HepG2 (cell line): ENCODE measurements at regions not wholly inside any gene's neighbourhood (a gene's known extent, or its start where the extent isn't known, plus 50 kb on each side); places are given as distances from the start of the nearest gene placed in this dataset.

Experiments
- ATF1 ChIP-seq: IDR thresholded peaks from 2 replicates; pipeline ENCODE4 v1.6.1; 2016; ENCODE audit warnings: mild to moderate bottlenecking, control low read depth
- MBD4 ChIP-seq: IDR thresholded peaks from 2 replicates; pipeline ENCODE4 v1.6.1; 2012; ENCODE audit warnings: low read length, inconsistent platforms, borderline replicate concordance
- RARA ChIP-seq: IDR thresholded peaks from 2 replicates; pipeline ENCODE4 v1.6.1; 2016; ENCODE audit warnings: missing genetic modification reagents, missing compliant biosample characterization
- TBX2 ChIP-seq: sonication (generic); formaldehyde crosslinking; IDR thresholded peaks from 2 replicates; pipeline ENCODE4 v1.5.0; 2020; ENCODE audit warnings: missing genetic modification reagents, mild to moderate bottlenecking, borderline replicate concordance
- TP53 ChIP-seq: sonication (generic); formaldehyde crosslinking; conservative IDR thresholded peaks from 2 replicates; pipeline ENCODE4 v1.4.0; 2020; ENCODE audit warnings: missing genetic modification reagents
- ZBTB20 ChIP-seq: sonication (generic); formaldehyde crosslinking; IDR thresholded peaks from 2 replicates; pipeline ENCODE4 v1.8.1; 2023; ENCODE audit warnings: missing genetic modification reagents, low read depth, mild to moderate bottlenecking, borderline replicate concordance
- ZFYVE20 ChIP-seq: sonication (generic); formaldehyde crosslinking; IDR thresholded peaks from 2 replicates; pipeline ENCODE4 v1.8.0; 2023; ENCODE audit warnings: low read depth, mild to moderate bottlenecking, moderate library complexity, missing genetic modification reagents, borderline replicate concordance
- ZNF350 ChIP-seq: sonication (generic); formaldehyde crosslinking; IDR thresholded peaks from 2 replicates; pipeline ENCODE4 v1.4.0; 2020; ENCODE audit warnings: mild to moderate bottlenecking, low read depth, missing genetic modification reagents, borderline replicate concordance
- ZNF547 ChIP-seq: sonication (generic); formaldehyde crosslinking; IDR thresholded peaks from 2 replicates; pipeline ENCODE4 v1.5.1; 2020; ENCODE audit warnings: mild to moderate bottlenecking, missing genetic modification reagents
- ZNF605 ChIP-seq: sonication (generic); formaldehyde crosslinking; IDR thresholded peaks from 2 replicates; pipeline ENCODE4 v1.8.0; 2022; ENCODE audit warnings: mild to moderate bottlenecking, missing genetic modification reagents
- ZNF609 ChIP-seq: sonication (generic); formaldehyde crosslinking; IDR thresholded peaks from 2 replicates; pipeline ENCODE4 v1.4.0; 2020; ENCODE audit warnings: mild to moderate bottlenecking, missing genetic modification reagents, borderline replicate concordance

- TF ChIP-seq ZNF609 (CRISPR knock-in tag) (peak; percentile 82; the same call in 1 of the 2 replicates), TBX2 (CRISPR knock-in tag) (peak; percentile 57; the same call in 1 of the 2 replicates), ZNF547 (CRISPR knock-in tag) (no peak), ZBTB20 (peak; percentile 21; the same call in 1 of the 2 replicates), TP53 (CRISPR knock-in tag) (no peak), ZNF605 (CRISPR knock-in tag) (peak; percentile 76), MBD4 (0 out of 2 replicates have a peak, but pooled peaks have one; percentile 54), ATF1 (peak; percentile 46; the same call in 1 of the 2 replicates), ZFYVE20 (CRISPR knock-in tag) (no peak), RARA (CRISPR knock-in tag) (peak; percentile 54; the same call in 1 of the 2 replicates), ZNF350 (CRISPR knock-in tag) (peak; percentile 65; the same call in 1 of the 2 replicates)
Observed at GRCh38 chr1:213568929-213569815, 418.6 kb upstream of the PROX1 start (continued).
